Adrenal gland (tissue), 9 donors: ENCODE measurements at regions not wholly inside any gene's neighbourhood (a gene's known extent, or its start where the extent isn't known, plus 50 kb on each side); places are given as distances from the start of the nearest gene placed in this dataset.

Experiments used
- DNase-seq, 7 donors: peaks; one replicate each; pipeline ENCODE4 v3.0.0-alpha.2; 2019 to 2020
- H3K27ac ChIP-seq, 5 donors: fragments of 200-600 bp; sonication (generic) in 4 of 5; 1 replicate in 3 of 5; 2 replicates in 2 of 5; pipeline versions ENCODE4 v1.5.1 to v1.8.0; 2016 to 2020; ENCODE audit warnings: mild to moderate bottlenecking in 1 of 5
- H3K27me3 ChIP-seq: fragments of 200-600 bp; 2 replicates; pipeline ENCODE4 v1.8.0; 2021
- H3K36me3 ChIP-seq, 2 donors: fragments of 200-600 bp; replicated peaks in 1 of 2; 1 replicate in 1 of 2; 2 replicates in 1 of 2; pipeline versions ENCODE4 v1.5.1 to v1.8.0; 2018 to 2022
- H3K4me1 ChIP-seq, 2 donors: fragments of 200-600 bp; replicated peaks in 1 of 2; 1 replicate in 1 of 2; 2 replicates in 1 of 2; pipeline versions ENCODE4 v1.5.1 to v1.8.0; 2018 to 2021
- H3K4me3 ChIP-seq, 4 donors: fragments of 200-600 bp; sonication (generic) in 3 of 4; one replicate each; pipeline ENCODE4 v1.5.1; 2016 to 2018
- H3K9me3 ChIP-seq, 3 donors: fragments of 200-600 bp; sonication (generic) in 1 of 3; replicated peaks in 1 of 3; 1 replicate in 2 of 3; 2 replicates in 1 of 3; pipeline versions ENCODE4 v1.5.1 to v1.8.0; 2016 to 2021
- POLR2A ChIP-seq, 2 donors: fragments of 450-650 bp; IDR thresholded peaks; one replicate each; pipeline ENCODE4 v1.6.1; 2017; ENCODE audit warnings: antibody characterized with exemption in 2 of 2, mild to moderate bottlenecking in 2 of 2, moderate library complexity in 1 of 2
- WGBS, 4 donors: extraction: QIAGEN DNeasy Blood & Tissue Kit in 2 of 4; methylation state at CpG; one replicate each; pipeline versions ENCODE4 v1.1.5 to v1.1.7; 2013 to 2017; 5-methylcytosine and 5-hydroxymethylcytosine counted together
- intact Hi-C, 2 donors: fragments of 100-400 bp; cut with DNase I; formaldehyde crosslinking; loops; one replicate each; pipeline versions ENCODE4 v1.14.1 to v1.15.0; 2022 to 2023
- TF ChIP-seq, protein P1 (sequence below), 6 experiments: fragments of 450-650 bp in 4 of 6; fragments of 200-600 bp in 2 of 6; sonication (generic) in 1 of 6; IDR thresholded peaks; 1 replicate in 5 of 6; 2 replicates in 1 of 6; pipeline versions ENCODE4 v1.5.1 to v1.8.0; 2016 to 2021; ENCODE audit warnings: antibody characterized with exemption in 6 of 6, mild to moderate bottlenecking in 2 of 6, moderate library complexity in 1 of 6
- donor health status: healthy with polysubstance abuse.
- donor health status: Bipolar disorder and iron deficiency.
- donor health status: DM: yes; HTN: yes; CAD: no.
- donor health status: DM: no; HTN: no; CAD: no.
- donor health status: DM: no; HTN: no; CAD: no.

- no peak for DNase-seq
- H3K9me3 ChIP-seq = no peaks in the 10 kb centered on the region
- no peaks in the 10 kb centered on the region for H3K36me3 ChIP-seq
- no peak overlapping the region for H3K27ac ChIP-seq
- intact Hi-C loops = no loop called here
- no peaks in the 10 kb centered on the region for H3K4me1 ChIP-seq
- WGBS, 4 donors = 61 to 78% (median 74%) methylated on average over 7 of the region's 7 CpGs
- no peaks in the 10 kb centered on the region for H3K27me3 ChIP-seq
- no peak for TF ChIP-seq POLR2A (IDR thresholded peaks at IDR 0.05)
- TF ChIP-seq, protein P1, sequence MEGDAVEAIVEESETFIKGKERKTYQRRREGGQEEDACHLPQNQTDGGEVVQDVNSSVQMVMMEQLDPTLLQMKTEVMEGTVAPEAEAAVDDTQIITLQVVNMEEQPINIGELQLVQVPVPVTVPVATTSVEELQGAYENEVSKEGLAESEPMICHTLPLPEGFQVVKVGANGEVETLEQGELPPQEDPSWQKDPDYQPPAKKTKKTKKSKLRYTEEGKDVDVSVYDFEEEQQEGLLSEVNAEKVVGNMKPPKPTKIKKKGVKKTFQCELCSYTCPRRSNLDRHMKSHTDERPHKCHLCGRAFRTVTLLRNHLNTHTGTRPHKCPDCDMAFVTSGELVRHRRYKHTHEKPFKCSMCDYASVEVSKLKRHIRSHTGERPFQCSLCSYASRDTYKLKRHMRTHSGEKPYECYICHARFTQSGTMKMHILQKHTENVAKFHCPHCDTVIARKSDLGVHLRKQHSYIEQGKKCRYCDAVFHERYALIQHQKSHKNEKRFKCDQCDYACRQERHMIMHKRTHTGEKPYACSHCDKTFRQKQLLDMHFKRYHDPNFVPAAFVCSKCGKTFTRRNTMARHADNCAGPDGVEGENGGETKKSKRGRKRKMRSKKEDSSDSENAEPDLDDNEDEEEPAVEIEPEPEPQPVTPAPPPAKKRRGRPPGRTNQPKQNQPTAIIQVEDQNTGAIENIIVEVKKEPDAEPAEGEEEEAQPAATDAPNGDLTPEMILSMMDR (IDR thresholded peaks at IDR 0.05) = no peak
- H3K4me3 ChIP-seq = no peak overlapping the region
Observed at GRCh38 chr10:3016016-3016415, 51.3 kb upstream of the PFKP start.

DNA sequence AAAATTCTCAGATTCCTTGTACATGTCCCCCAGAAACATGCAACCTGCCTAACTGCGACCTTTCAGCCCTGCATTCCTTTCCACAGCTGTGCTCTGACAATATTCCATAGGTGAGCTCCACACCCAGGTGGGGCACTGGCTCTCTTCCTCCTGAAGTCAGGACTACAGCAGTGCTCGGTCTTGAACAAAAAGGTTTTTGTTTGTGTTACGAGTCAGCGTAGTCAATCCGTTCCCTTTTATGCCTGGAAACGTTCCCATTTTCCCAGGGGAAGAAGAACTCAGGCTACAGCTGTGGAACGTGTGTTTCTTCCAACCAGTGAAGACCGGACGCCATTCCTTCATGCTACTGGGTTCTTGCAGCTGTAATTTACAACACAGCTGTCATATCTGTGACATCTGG lies 52.4 kb upstream of the PFKP start:
- Histone ChIP-seq H3K36me3 (no peaks in the 10 kb centered on the region), H3K27ac (no peak overlapping the region), H3K9me3 (no peaks in the 10 kb centered on the region), H3K4me3 (no peak overlapping the region), H3K27me3 (no peaks in the 10 kb centered on the region), H3K4me1 (no peaks in the 10 kb centered on the region)
- no peak for DNase-seq
- WGBS, 4 donors = 48 to 58% (median 52%) methylated on average over 9 of the region's 9 CpGs
- TF ChIP-seq, protein P1 (IDR thresholded peaks at IDR 0.05) = no peak
- no peak for TF ChIP-seq POLR2A (IDR thresholded peaks at IDR 0.05)
- intact Hi-C loops = no loop called here

DNA sequence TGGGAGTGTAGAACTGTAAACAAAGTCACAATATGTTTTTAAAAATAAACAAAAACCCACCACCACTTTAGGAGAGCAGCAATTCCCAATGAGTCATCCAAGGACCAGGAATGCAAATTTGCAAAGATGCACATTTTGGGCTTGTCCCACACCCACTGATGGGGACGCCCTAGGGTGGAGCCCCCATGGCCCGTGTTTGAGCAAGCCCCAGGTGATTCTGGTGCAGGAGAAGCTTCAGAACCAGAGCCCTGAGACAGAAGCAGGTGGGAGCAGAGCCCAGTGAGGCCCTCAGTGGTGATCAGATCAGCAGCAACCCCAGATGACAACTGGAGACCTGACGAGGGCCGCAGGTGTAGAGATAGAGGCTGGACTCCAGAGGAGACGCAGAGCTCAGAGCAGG lies 55.1 kb upstream of the PFKP start:
- H3K36me3 ChIP-seq = no peaks in the 10 kb centered on the region
- TF ChIP-seq, protein P1 (IDR thresholded peaks at IDR 0.05) = no peak
- TF ChIP-seq POLR2A (IDR thresholded peaks at IDR 0.05) = no peak
- WGBS, 4 donors = 80 to 98% (median 85%) methylated on average over 3 to 5 of the region's 5 CpGs
- H3K27ac ChIP-seq = no peak overlapping the region
- intact Hi-C loops = no loop called here
- H3K4me1 ChIP-seq = no peaks in the 10 kb centered on the region
- H3K27me3 ChIP-seq = no peaks in the 10 kb centered on the region
- H3K9me3 ChIP-seq = no peaks in the 10 kb centered on the region
- no peak overlapping the region for H3K4me3 ChIP-seq
- DNase-seq = no peak

GRCh38 chr10:3010816-3011460 lies 56.4 kb upstream of the PFKP start:
- WGBS, 4 donors = 49 to 58% (median 55%) methylated on average over 5 to 10 of the region's 10 CpGs
- no peaks in the 10 kb centered on the region for H3K4me1 ChIP-seq
- no peak overlapping the region for H3K4me3 ChIP-seq
- DNase-seq = no peak
- H3K36me3 ChIP-seq = no peaks in the 10 kb centered on the region
- H3K27me3 ChIP-seq = no peaks in the 10 kb centered on the region
- H3K9me3 ChIP-seq = no peaks in the 10 kb centered on the region
- no peak for TF ChIP-seq POLR2A (IDR thresholded peaks at IDR 0.05)
- TF ChIP-seq, protein P1 (IDR thresholded peaks at IDR 0.05) = no peak
- intact Hi-C loops = no loop called here
- no peak overlapping the region for H3K27ac ChIP-seq
